ENCODE measurements at regions not wholly inside any gene's neighbourhood (a gene's known extent, or its start where the extent isn't known, plus 50 kb on each side); places are given as distances from the start of the nearest gene placed in this dataset.

GRCh38 chr10:65497837-65498236 is 1428.0 kb upstream of the LRRTM3 start:
- Histone ChIP-seq H3K4me1 (no peaks in the 10 kb centered on the region), H3K27ac (no peak overlapping the region), H3K27me3 (no peaks in the 10 kb centered on the region), H3K36me3 (replicated peaks in 1 of 2; ENCODE audit: insufficient read depth in 1 of 2, low read depth in 2 of 2) (no peaks in the 10 kb centered on the region), H3K9me3 (no peaks in the 10 kb centered on the region), H3K4me3 (no peak overlapping the region)
- no peak for ATAC-seq
- intact Hi-C loops (cut with DNase I) = no loop called here
- TF ChIP-seq, protein P1, sequence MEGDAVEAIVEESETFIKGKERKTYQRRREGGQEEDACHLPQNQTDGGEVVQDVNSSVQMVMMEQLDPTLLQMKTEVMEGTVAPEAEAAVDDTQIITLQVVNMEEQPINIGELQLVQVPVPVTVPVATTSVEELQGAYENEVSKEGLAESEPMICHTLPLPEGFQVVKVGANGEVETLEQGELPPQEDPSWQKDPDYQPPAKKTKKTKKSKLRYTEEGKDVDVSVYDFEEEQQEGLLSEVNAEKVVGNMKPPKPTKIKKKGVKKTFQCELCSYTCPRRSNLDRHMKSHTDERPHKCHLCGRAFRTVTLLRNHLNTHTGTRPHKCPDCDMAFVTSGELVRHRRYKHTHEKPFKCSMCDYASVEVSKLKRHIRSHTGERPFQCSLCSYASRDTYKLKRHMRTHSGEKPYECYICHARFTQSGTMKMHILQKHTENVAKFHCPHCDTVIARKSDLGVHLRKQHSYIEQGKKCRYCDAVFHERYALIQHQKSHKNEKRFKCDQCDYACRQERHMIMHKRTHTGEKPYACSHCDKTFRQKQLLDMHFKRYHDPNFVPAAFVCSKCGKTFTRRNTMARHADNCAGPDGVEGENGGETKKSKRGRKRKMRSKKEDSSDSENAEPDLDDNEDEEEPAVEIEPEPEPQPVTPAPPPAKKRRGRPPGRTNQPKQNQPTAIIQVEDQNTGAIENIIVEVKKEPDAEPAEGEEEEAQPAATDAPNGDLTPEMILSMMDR (IDR thresholded peaks at IDR 0.05) = no peak
- no peak for TF ChIP-seq POLR2A (IDR thresholded peaks at IDR 0.05)
- no peak for DNase-seq

DNA sequence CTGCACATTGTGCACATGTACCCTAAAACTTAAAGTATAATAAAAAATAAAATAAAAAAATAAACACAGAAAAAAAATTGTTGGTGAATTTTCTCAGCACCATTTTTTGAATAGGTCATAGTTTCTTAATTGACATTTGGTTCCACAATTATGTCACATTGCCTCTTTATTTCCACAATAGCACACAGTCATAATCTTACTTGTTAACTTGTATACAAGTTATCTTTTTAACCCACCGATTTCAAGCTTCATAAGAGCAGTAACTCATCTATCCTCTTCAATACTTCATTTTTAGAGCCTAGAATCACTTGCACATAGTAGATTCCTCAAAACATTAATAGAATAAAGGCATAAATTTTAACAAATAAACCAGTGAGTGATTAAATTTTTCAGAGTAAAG is 1425.1 kb upstream of the LRRTM3 start:
- Histone ChIP-seq H3K4me3 (no peak overlapping the region), H3K27ac (no peak overlapping the region), H3K36me3 (replicated peaks in 1 of 2; ENCODE audit: insufficient read depth in 1 of 2, low read depth in 2 of 2) (no peaks in the 10 kb centered on the region), H3K4me1 (no peaks in the 10 kb centered on the region), H3K9me3 (no peaks in the 10 kb centered on the region), H3K27me3 (no peaks in the 10 kb centered on the region)
- 72 to 78% methylated on average over 1 of the region's 1 CpG for WGBS, 2 donors
- TF ChIP-seq, protein P1 (IDR thresholded peaks at IDR 0.05) = no peak
- TF ChIP-seq POLR2A (IDR thresholded peaks at IDR 0.05) = no peak
- ATAC-seq (no peak), DNase-seq (no peak)
- intact Hi-C loops (cut with DNase I) = no loop called here

- intact Hi-C loops (cut with DNase I) = no loop called here
- Histone ChIP-seq H3K27me3 (no peaks in the 10 kb centered on the region), H3K4me3 (no peak overlapping the region), H3K4me1 (no peaks in the 10 kb centered on the region), H3K27ac (no peak overlapping the region), H3K9me3 (no peaks in the 10 kb centered on the region), H3K36me3 (replicated peaks in 1 of 2; ENCODE audit: insufficient read depth in 1 of 2, low read depth in 2 of 2) (no peaks in the 10 kb centered on the region)
- TF ChIP-seq, protein P1 (IDR thresholded peaks at IDR 0.05) = no peak
- TF ChIP-seq POLR2A (IDR thresholded peaks at IDR 0.05) = no peak
- WGBS, 2 donors = 29 to 31% methylated on average over 3 of the region's 3 CpGs
- peak; percentile 76 for ATAC-seq
- DNase-seq = peak in 3 of 4 donors; percentile 11 to 37 (median 20)
These were observed 1424.6 kb upstream of the LRRTM3 start for GRCh38 chr10:65501259-65501658.

GRCh38 chr10:65518379-65518778 is 1407.5 kb upstream of the LRRTM3 start:
- intact Hi-C loops (cut with DNase I) = no loop called here
- 50 to 64% methylated on average over 4 of the region's 4 CpGs for WGBS, 2 donors
- H3K36me3 ChIP-seq (replicated peaks in 1 of 2; ENCODE audit: insufficient read depth in 1 of 2, low read depth in 2 of 2) = no peaks in the 10 kb centered on the region
- no peaks in the 10 kb centered on the region for H3K9me3 ChIP-seq
- TF ChIP-seq POLR2A (IDR thresholded peaks at IDR 0.05) = no peak
- TF ChIP-seq, protein P1 (IDR thresholded peaks at IDR 0.05) = no peak
- H3K4me1 ChIP-seq = no peaks in the 10 kb centered on the region
- DNase-seq (no peak), ATAC-seq (no peak)
- no peaks in the 10 kb centered on the region for H3K27me3 ChIP-seq
- H3K4me3 ChIP-seq = no peak overlapping the region
- H3K27ac ChIP-seq = no peak overlapping the region

- H3K27me3 ChIP-seq = no peaks in the 10 kb centered on the region
- H3K9me3 ChIP-seq = no peaks in the 10 kb centered on the region
- no peaks in the 10 kb centered on the region for H3K36me3 ChIP-seq (replicated peaks in 1 of 2; ENCODE audit: insufficient read depth in 1 of 2, low read depth in 2 of 2)
- ATAC-seq = no peak
- TF ChIP-seq, protein P1 (IDR thresholded peaks at IDR 0.05) = no peak
- no peak for TF ChIP-seq POLR2A (IDR thresholded peaks at IDR 0.05)
- H3K4me3 ChIP-seq = no peak overlapping the region
- no peak for DNase-seq
- 41 to 44% methylated on average over 1 of the region's 1 CpG for WGBS, 2 donors
- H3K4me1 ChIP-seq = no peaks in the 10 kb centered on the region
- H3K27ac ChIP-seq = no peak overlapping the region
- intact Hi-C loops (cut with DNase I) = no loop called here
These were observed 1396.8 kb upstream of the LRRTM3 start for GRCh38 chr10:65528986-65529385.

All from body of pancreas (tissue), 4 donors.